NT2/D1 (cell line): ENCODE measurements at regions not wholly inside any gene's neighbourhood (a gene's known extent, or its start where the extent isn't known, plus 50 kb on each side); places are given as distances from the start of the nearest gene placed in this dataset.

Experiments used
- DNase-seq: peaks from one replicate; pipeline ENCODE4 v3.0.0-alpha.2; 2011; ENCODE audit warnings: low read depth, low spot score
- H3K27me3 ChIP-seq: 2 replicates; pipeline ENCODE4 v1.6.0; 2011; ENCODE audit warnings: mild to moderate bottlenecking; ENCODE audit not compliant: insufficient read length, insufficient read depth
- H3K36me3 ChIP-seq: 2 replicates; pipeline ENCODE4 v1.6.1; 2011; ENCODE audit warnings: mild to moderate bottlenecking, low read length, mixed read lengths; ENCODE audit not compliant: insufficient read depth, insufficient read length
- H3K4me1 ChIP-seq: 2 replicates; pipeline ENCODE4 v1.5.1; 2011; ENCODE audit not compliant: insufficient read depth, insufficient read length
- H3K4me3 ChIP-seq: 2 replicates; pipeline ENCODE4 v1.5.1; 2011; ENCODE audit warnings: low read depth; ENCODE audit not compliant: insufficient read length
- H3K9ac ChIP-seq: 2 replicates; pipeline ENCODE4 v1.6.0; 2011; ENCODE audit warnings: low read depth; ENCODE audit not compliant: insufficient read length
- H3K9me3 ChIP-seq: 2 replicates; pipeline ENCODE4 v1.5.1; 2011; ENCODE audit warnings: mild to moderate bottlenecking, low read length; ENCODE audit not compliant: insufficient read depth
- SUZ12 ChIP-seq: IDR thresholded peaks from 2 replicates; pipeline ENCODE4 v1.6.1; 2011; ENCODE audit not compliant: insufficient read length, insufficient read depth; ENCODE audit errors: extremely low read depth
- YY1 ChIP-seq: IDR thresholded peaks from 2 replicates; pipeline ENCODE4 v1.6.1; 2011; ENCODE audit not compliant: insufficient read length, insufficient read depth
- ZNF274 ChIP-seq: IDR thresholded peaks from 2 replicates; pipeline ENCODE4 v1.6.1; 2011; ENCODE audit warnings: mild to moderate bottlenecking, low read depth, low read length

- H3K36me3 ChIP-seq: no peaks in the 10 kb centered on the region
- peaks cover 3% of the 10 kb centered on the region; the same call in 1 of the 2 replicates for H3K9me3 ChIP-seq
- no peaks in the 10 kb centered on the region for H3K27me3 ChIP-seq
- no peak overlapping the region for H3K9ac ChIP-seq
- no peak for DNase-seq
- no peak for TF ChIP-seq SUZ12
- TF ChIP-seq ZNF274: no peak
- TF ChIP-seq YY1: no peak
- H3K4me1 ChIP-seq: peaks cover 2% of the 10 kb centered on the region
- no peak overlapping the region for H3K4me3 ChIP-seq
Observed at GRCh38 chr22:48445113-48445827, 1382.4 kb downstream of the BRD1 start.

DNA sequence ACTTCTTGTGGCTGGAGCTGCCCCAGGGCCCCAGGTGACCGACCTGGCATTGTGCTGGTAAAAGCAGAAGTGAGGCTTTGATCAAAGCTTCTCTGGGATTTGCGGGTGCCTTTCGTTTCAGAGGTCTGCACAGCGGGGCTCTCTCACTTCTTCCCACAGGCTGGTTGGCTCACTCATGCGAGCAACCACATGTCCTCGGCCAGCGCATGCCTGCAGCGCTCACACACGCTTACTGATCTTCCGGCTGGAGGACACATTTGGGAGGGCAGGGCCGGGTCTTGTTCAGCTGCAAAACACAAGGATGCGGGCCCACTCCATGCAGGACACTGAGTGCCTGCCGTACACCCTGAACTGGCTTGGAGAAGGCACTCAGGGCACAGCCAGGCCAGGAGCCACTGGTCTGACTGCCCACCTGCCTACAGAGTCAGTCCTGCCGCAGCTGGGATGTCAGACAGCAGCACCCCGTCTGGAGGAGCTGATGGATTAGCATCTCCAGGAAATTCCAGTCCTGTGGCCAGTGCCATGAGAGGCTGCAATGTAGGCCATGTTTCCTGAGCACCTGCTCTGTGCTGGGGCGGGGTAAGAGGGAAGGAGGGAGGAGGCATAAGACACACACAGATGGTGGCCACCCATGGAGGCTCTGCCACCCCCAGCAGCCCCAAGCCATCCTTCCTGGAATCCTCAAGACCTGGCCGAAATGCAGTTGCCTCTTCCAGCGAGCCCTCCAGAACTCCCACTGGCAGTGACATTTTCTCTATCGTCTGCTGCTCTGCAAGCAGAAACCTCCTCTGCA, 1383.2 kb downstream of the BRD1 start:
- TF ChIP-seq ZNF274 (no peak), YY1 (no peak), SUZ12 (no peak)
- H3K4me3 ChIP-seq: no peak overlapping the region
- peaks cover 3% of the 10 kb centered on the region; the same call in 1 of the 2 replicates for H3K9me3 ChIP-seq
- H3K4me1 ChIP-seq: peaks cover 2% of the 10 kb centered on the region
- no peaks in the 10 kb centered on the region for H3K27me3 ChIP-seq
- no peak for DNase-seq
- no peaks in the 10 kb centered on the region for H3K36me3 ChIP-seq
- H3K9ac ChIP-seq: no peak overlapping the region

DNA sequence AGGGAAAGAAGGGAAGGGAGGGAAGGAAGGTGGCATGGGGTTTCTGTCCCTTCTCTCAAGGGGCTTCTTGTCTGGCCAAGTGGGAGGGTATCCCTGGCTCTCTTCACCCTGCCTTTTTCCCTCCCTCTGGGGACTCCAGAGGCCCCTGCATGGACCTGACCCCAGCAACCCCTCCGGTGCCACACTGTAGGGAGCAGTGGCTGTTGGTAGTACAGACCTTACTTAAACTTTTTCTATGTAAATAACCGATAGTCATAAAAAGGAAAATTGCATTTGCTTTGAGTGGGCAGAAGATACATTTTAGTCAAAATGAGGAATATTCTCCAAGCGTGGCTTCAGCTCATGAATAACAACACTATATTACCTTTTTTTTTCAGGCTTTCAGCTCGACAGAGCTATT, 1384.0 kb downstream of the BRD1 start:
- TF ChIP-seq SUZ12 (no peak), ZNF274 (no peak), YY1 (no peak)
- Histone ChIP-seq H3K36me3 (no peaks in the 10 kb centered on the region), H3K4me3 (no peak overlapping the region), H3K9me3 (peaks cover 3% of the 10 kb centered on the region; the same call in 1 of the 2 replicates), H3K4me1 (peaks cover 2% of the 10 kb centered on the region), H3K27me3 (no peaks in the 10 kb centered on the region), H3K9ac (no peak overlapping the region)
- DNase-seq: no peak

- Histone ChIP-seq H3K9ac (no peak overlapping the region), H3K4me1 (peaks cover 2% of the 10 kb centered on the region), H3K36me3 (no peaks in the 10 kb centered on the region), H3K9me3 (no peaks in the 10 kb centered on the region), H3K4me3 (no peak overlapping the region), H3K27me3 (no peaks in the 10 kb centered on the region)
- DNase-seq: no peak
- no peak for TF ChIP-seq ZNF274
- TF ChIP-seq YY1: no peak
- TF ChIP-seq SUZ12: no peak
Observed at GRCh38 chr22:48442663-48443062, 1385.0 kb downstream of the BRD1 start.

DNA sequence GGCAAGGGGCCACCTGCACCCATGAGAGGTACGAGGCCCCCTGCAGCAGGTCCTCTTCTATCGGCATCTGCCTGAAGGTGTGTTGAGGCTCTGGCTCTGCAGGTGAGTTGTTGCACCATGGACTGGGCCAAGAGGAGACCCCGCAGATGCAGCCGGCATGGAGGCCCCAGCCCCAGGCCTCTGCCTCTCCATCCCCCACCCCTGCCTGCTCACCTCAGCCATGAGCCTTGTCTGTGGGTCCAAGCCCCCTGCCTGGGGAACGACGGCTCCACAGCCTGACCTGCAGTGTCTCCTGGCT, 1386.2 kb downstream of the BRD1 start:
- DNase-seq: no peak
- Histone ChIP-seq H3K4me1 (peaks cover 2% of the 10 kb centered on the region), H3K9ac (no peak overlapping the region), H3K9me3 (no peaks in the 10 kb centered on the region), H3K4me3 (no peak overlapping the region), H3K36me3 (no peaks in the 10 kb centered on the region), H3K27me3 (no peaks in the 10 kb centered on the region)
- TF ChIP-seq SUZ12 (no peak), ZNF274 (no peak), YY1 (no peak)

DNA sequence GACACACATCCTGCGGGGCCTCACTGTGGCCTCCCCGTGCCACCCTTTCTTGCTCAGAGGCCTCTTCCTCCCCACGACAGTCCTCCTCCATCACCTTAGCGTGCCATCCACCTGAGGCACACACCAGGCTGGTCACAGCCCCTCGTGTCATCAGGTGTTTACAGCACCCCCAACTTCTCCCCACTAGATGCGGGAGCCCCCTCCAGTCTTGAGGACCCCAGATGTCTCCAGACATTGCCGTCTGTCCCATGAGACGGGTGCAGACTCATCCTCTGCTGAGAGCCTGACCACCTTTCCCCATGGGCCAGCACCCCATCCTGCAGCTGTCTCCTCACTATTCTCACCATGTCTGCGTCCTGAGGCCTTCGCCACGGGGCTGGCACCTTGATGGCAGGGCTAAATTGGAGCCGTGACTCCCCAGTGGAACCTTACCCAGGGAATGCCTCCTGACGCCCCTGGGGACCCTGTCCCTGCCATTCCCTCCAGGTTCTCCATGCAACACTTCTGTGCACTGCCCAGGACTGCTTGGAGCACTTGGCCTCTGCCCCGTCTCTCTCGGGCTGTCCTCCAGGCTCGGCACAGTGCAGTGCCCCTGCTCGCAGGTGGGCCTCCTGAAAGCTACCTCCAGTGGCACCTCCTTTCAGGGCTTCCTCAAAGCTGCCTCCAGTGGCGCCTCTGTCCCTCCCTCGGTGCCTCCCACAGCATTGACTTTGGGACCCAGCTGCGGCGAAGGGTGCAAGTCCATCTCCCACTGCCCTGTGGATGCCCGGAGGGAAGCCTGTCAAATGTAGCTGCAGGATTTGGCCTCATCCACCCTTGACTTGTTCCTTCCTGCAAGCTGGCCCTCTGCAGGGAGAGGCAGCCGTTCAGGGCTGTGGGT, 1386.8 kb downstream of the BRD1 start:
- no peak overlapping the region for H3K9ac ChIP-seq
- TF ChIP-seq ZNF274: no peak
- no peak for TF ChIP-seq YY1
- TF ChIP-seq SUZ12: no peak
- H3K36me3 ChIP-seq: no peaks in the 10 kb centered on the region
- H3K4me1 ChIP-seq: peaks cover 2% of the 10 kb centered on the region
- H3K4me3 ChIP-seq: no peak overlapping the region
- H3K27me3 ChIP-seq: no peaks in the 10 kb centered on the region
- H3K9me3 ChIP-seq: no peaks in the 10 kb centered on the region
- no peak for DNase-seq

- Histone ChIP-seq H3K4me3 (no peak overlapping the region), H3K9me3 (no peaks in the 10 kb centered on the region), H3K36me3 (no peaks in the 10 kb centered on the region), H3K27me3 (no peaks in the 10 kb centered on the region), H3K9ac (no peak overlapping the region), H3K4me1 (peaks cover 2% of the 10 kb centered on the region)
- TF ChIP-seq YY1 (no peak), SUZ12 (no peak), ZNF274 (no peak)
- no peak for DNase-seq
Observed at GRCh38 chr22:48440176-48440575, 1387.5 kb downstream of the BRD1 start.
